WTC11 (cell line): ENCODE measurements at regions not wholly inside any gene's neighbourhood (a gene's known extent, or its start where the extent isn't known, plus 50 kb on each side); places are given as distances from the start of the nearest gene placed in this dataset.

Experiments
- ATAC-seq: fragments of 200-7000 bp; cut with Tn5 transposase; 2 replicates; pipeline ENCODE4 v1.10.0; 2021; ENCODE audit warnings: mild to moderate bottlenecking, moderate library complexity
- CTCF ChIA-PET: fragments of 300-600 bp; sonication (Branson Sonifier 250); formaldehyde crosslinking; loops from one replicate; lab custom pipeline; 2021; ENCODE audit warnings: antibody characterized with exemption; lab: Charles Lee
- POLR2A ChIA-PET: fragments of 350-600 bp; sonication (Branson Sonifier 250); formaldehyde crosslinking; loops from one replicate; lab custom pipeline; 2021; ENCODE audit warnings: antibody characterized with exemption; lab: Charles Lee
- DNase-seq: peaks from one replicate; pipeline ENCODE4 v3.0.0; 2021; ENCODE audit warnings: low spot score
- H3K27ac Mint-ChIP-seq: 2 replicates; pipeline ENCODE4 v1.8.0; 2021; ENCODE audit warnings: mixed read lengths
- H3K27me3 Mint-ChIP-seq: 2 replicates; pipeline ENCODE4 v1.8.0; 2021; ENCODE audit warnings: low read depth, mild to moderate bottlenecking, moderate library complexity, mixed read lengths
- H3K36me3 Mint-ChIP-seq: 2 replicates; pipeline ENCODE4 v1.8.0; 2021; ENCODE audit warnings: mixed read lengths
- H3K4me1 Mint-ChIP-seq: 2 replicates; pipeline ENCODE4 v1.8.0; 2022; ENCODE audit warnings: mixed read lengths
- H3K4me3 Mint-ChIP-seq: 2 replicates; pipeline ENCODE4 v1.8.0; 2021; ENCODE audit warnings: mild to moderate bottlenecking, moderate library complexity, mixed read lengths
- H3K9me3 Mint-ChIP-seq: 2 replicates; pipeline ENCODE4 v1.8.0; 2021; ENCODE audit warnings: mixed read lengths
- ATF3 ChIP-seq: sonication (generic); formaldehyde crosslinking; conservative IDR thresholded peaks from 2 replicates; pipeline ENCODE4 v1.8.1; 2022; ENCODE audit warnings: mild to moderate bottlenecking, missing genetic modification reagents
- CREM ChIP-seq: sonication (generic); formaldehyde crosslinking; IDR thresholded peaks from 2 replicates; pipeline ENCODE4 v1.8.1; 2022; ENCODE audit warnings: mild to moderate bottlenecking, missing genetic modification reagents, moderate library complexity
- HMGA2 ChIP-seq: fragments of 250-450 bp; sonication (Bioruptor Pico); IDR thresholded peaks from 2 replicates; pipeline ENCODE4 v1.4.0; 2021; ENCODE audit warnings: mild to moderate bottlenecking, moderate library complexity
- NFE2L1 ChIP-seq: sonication (generic); formaldehyde crosslinking; IDR thresholded peaks from 2 replicates; pipeline ENCODE4 v1.8.1; 2023; ENCODE audit warnings: missing genetic modification reagents
- NR1H2 ChIP-seq: sonication (generic); formaldehyde crosslinking; IDR thresholded peaks from 2 replicates; pipeline ENCODE4 v1.9.0; 2021; ENCODE audit warnings: mild to moderate bottlenecking, moderate library complexity, missing genetic modification reagents
- PRDM15 ChIP-seq: sonication (generic); formaldehyde crosslinking; IDR thresholded peaks from 2 replicates; pipeline ENCODE4 v1.8.0; 2022; ENCODE audit warnings: missing genetic modification reagents
- RELA ChIP-seq: sonication (generic); formaldehyde crosslinking; IDR thresholded peaks from 2 replicates; pipeline ENCODE4 v1.8.1; 2022; ENCODE audit warnings: missing genetic modification reagents, mild to moderate bottlenecking, borderline replicate concordance
- SP1 ChIP-seq: sonication (generic); formaldehyde crosslinking; conservative IDR thresholded peaks from 2 replicates; pipeline ENCODE4 v1.8.1; 2022; ENCODE audit warnings: missing genetic modification reagents
- TEAD4 ChIP-seq: sonication (generic); formaldehyde crosslinking; IDR thresholded peaks from 2 replicates; pipeline ENCODE4 v1.8.0; 2022; ENCODE audit warnings: mild to moderate bottlenecking, missing genetic modification reagents
- USF1 ChIP-seq: sonication (generic); formaldehyde crosslinking; IDR thresholded peaks from 2 replicates; pipeline ENCODE4 v1.8.0; 2022; ENCODE audit warnings: mild to moderate bottlenecking, missing genetic modification reagents
- USF2 ChIP-seq: sonication (generic); formaldehyde crosslinking; IDR thresholded peaks from 2 replicates; pipeline ENCODE4 v1.8.1; 2023; ENCODE audit warnings: mild to moderate bottlenecking, missing genetic modification reagents, moderate library complexity
- ZMAT4 ChIP-seq: fragments of 250-450 bp; sonication (Bioruptor Pico); IDR thresholded peaks from 2 replicates; pipeline ENCODE4 v1.9.0; 2021; ENCODE audit warnings: mild to moderate bottlenecking
- ZNF281 ChIP-seq: sonication (generic); formaldehyde crosslinking; IDR thresholded peaks from 2 replicates; pipeline ENCODE4 v1.8.0; 2023; ENCODE audit warnings: mild to moderate bottlenecking, missing genetic modification reagents
- ZNF425 ChIP-seq: fragments of 250-450 bp; sonication (Bioruptor Pico); conservative IDR thresholded peaks from 2 replicates; pipeline ENCODE4 v1.9.0; 2021; ENCODE audit warnings: mild to moderate bottlenecking
- ZSCAN18 ChIP-seq: fragments of 250-450 bp; sonication (Bioruptor Pico); IDR thresholded peaks from 2 replicates; pipeline ENCODE4 v2.1.2; 2022; ENCODE audit warnings: mild to moderate bottlenecking, moderate library complexity
- TF ChIP-seq, protein P1 (sequence below): sonication (generic); formaldehyde crosslinking; IDR thresholded peaks from 2 replicates; pipeline ENCODE4 v1.8.0; 2022; ENCODE audit warnings: mild to moderate bottlenecking, missing genetic modification reagents

DNA sequence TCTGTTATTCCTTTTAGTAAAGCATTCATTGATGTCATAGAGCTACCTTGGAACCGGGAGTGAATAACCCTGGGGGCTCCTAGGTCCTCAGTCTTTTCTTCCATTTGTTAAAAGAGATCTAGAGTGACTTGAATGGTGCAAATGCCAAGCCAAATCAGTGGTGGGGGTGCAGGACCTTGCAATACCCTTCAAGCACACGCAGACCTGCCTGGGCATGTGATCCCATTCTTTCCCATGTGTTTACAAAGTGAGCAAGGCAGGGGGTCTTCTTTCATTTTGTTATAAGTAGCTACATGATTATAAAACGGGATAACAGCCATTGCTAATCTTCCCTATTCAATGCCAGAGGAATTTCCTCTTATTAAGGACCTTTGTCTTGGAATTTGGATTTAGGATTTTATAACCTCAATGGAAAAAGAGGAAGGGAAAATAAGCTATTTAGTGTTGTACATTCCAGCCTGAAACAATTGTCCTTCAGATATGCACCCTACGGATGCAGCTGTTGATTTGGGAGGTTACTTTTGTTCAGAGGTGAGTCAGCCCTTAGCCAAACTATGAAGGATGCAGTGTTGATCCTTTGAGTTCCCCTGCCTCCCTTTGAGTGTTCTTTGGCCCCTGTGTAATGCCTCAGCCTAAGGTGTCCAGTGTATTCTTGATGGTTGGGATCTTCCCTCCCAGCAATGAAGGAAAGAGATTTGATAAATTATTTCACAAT lies 623.8 kb upstream of the HTR2C start:
- CTCF ChIA-PET: interaction anchor here (0.8 kb wide), 1 partner anchor 23 kb away, joined by 4 read pairs; no protein-coding TSS in a partner anchor
- no peak overlapping the region for H3K4me3 Mint-ChIP-seq
- POLR2A ChIA-PET: no interaction called here
- H3K36me3 Mint-ChIP-seq: peaks cover 14% of the 10 kb centered on the region
- H3K4me1 Mint-ChIP-seq: peaks cover 41% of the 10 kb centered on the region
- DNase-seq (peak; percentile 12), ATAC-seq (peak; percentile 85)
- no peaks in the 10 kb centered on the region for H3K9me3 Mint-ChIP-seq
- no peaks in the 10 kb centered on the region for H3K27me3 Mint-ChIP-seq
- peak overlapping the region; percentile 72 for H3K27ac Mint-ChIP-seq
- TF ChIP-seq USF1 (CRISPR knock-in tag): 0 out of 2 replicates have a peak, but pooled peaks have one; percentile 20
- no peak for TF ChIP-seq ZMAT4
- peak; percentile 12; the same call in 1 of the 2 replicates for TF ChIP-seq NFE2L1 (CRISPR knock-in tag)
- peak; percentile 53 for TF ChIP-seq USF2 (CRISPR knock-in tag)

GRCh38 chrX:113956936-113957335 lies 627.0 kb upstream of the HTR2C start:
- Mint-ChIP-seq H3K9me3 (peaks cover 4% of the 10 kb centered on the region), H3K4me1 (peaks cover 33% of the 10 kb centered on the region), H3K4me3 (no peak overlapping the region), H3K27me3 (no peaks in the 10 kb centered on the region), H3K27ac (peak overlapping the region; percentile 40), H3K36me3 (peaks cover 43% of the 10 kb centered on the region)
- CTCF ChIA-PET: no interaction called here
- ATAC-seq: no peak
- no peak for DNase-seq
- POLR2A ChIA-PET: no interaction called here
- TF ChIP-seq SP1 (CRISPR knock-in tag) (no peak), HMGA2 (CRISPR knock-in tag) (no peak), CREM (CRISPR knock-in tag) (no peak), PRDM15 (CRISPR knock-in tag) (0 out of 2 replicates have a peak, but pooled peaks have one; percentile 22), TEAD4 (CRISPR knock-in tag) (no peak), NR1H2 (no peak), ATF3 (CRISPR knock-in tag) (no peak), ZNF425 (CRISPR knock-in tag) (no peak)

DNA sequence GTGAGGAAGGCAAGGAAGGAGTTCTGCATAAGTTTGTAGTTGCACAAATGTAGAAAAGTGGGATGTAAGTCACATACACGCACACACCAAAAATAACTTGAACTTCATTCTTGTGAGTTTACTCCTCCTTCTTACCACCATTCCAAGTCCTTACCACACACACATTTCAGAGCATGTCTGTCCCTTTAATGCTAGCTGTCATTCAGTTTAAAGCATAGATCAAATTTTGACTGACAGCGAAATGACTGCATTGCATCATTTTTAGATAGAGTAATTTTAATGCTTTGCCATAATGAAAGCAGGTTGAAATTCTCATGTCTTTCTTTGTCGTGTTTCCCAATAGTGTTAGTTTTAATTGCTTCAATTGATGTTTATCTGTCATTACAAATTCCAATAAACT lies 629.6 kb upstream of the HTR2C start:
- ATAC-seq (no peak), DNase-seq (no peak)
- CTCF ChIA-PET: no interaction called here
- Mint-ChIP-seq H3K4me1 (peaks cover 24% of the 10 kb centered on the region), H3K36me3 (peaks cover 64% of the 10 kb centered on the region), H3K27me3 (no peaks in the 10 kb centered on the region; the same call in 1 of the 2 replicates), H3K9me3 (peaks cover 13% of the 10 kb centered on the region), H3K4me3 (no peak overlapping the region), H3K27ac (no peak overlapping the region)
- POLR2A ChIA-PET: no interaction called here
- TF ChIP-seq RELA (CRISPR knock-in tag) (no peak), TEAD4 (CRISPR knock-in tag) (no peak), ZSCAN18 (CRISPR knock-in tag) (no peak), USF1 (CRISPR knock-in tag) (no peak), ZNF281 (CRISPR knock-in tag) (no peak)
- TF ChIP-seq, protein P1, sequence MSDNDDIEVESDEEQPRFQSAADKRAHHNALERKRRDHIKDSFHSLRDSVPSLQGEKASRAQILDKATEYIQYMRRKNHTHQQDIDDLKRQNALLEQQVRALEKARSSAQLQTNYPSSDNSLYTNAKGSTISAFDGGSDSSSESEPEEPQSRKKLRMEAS: no peak
